ENCODE measurements at regions not wholly inside any gene's neighbourhood (a gene's known extent, or its start where the extent isn't known, plus 50 kb on each side); places are given as distances from the start of the nearest gene placed in this dataset.
A peak's percentile ranks its signal among the peaks of the same experiment; 100 is the strongest.

DNA sequence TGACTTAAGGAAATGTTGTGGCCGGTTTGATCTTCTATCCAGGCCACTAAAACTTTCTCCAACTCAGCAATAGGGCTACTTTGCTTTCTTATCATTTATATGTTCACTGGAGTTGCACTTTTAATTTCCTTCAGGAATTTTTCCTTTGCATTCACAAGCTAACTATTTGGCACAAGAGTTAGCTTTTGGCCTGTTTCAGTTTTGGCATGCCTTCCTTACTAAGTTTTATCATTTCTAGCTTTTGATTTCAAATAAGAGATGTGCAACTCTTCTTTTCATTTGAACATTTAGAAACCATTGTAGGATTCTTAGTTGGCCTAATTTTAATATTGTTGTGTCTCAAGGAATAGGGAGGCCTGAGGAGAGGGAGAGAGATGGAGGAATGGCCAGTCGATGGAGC is 79.8 kb upstream of the TLL1 start:
- H3K9me3 ChIP-seq (ENCODE audit: low read depth, low read length): no peaks in the 10 kb centered on the region
- no peaks in the 10 kb centered on the region for H3K36me3 ChIP-seq (ENCODE audit: insufficient read depth, low read length)
- DNase-seq (ENCODE audit: low read depth, low spot score): no peak
- no peak overlapping the region for H3K4me3 ChIP-seq
- TF ChIP-seq FOXP2 (optimal IDR thresholded peaks at IDR 0.05; ENCODE audit: control extremely low read depth, extremely low read length, insufficient read depth): no peak
- TF ChIP-seq POLR2AphosphoS5 (IDR thresholded peaks at IDR 0.05; ENCODE audit: borderline replicate concordance, low read depth, low read length): no peak
- TF ChIP-seq EZH2 (IDR thresholded peaks at IDR 0.05): no peak
- no peak overlapping the region for H3K9ac ChIP-seq (ENCODE audit: insufficient read length)
- H3K27ac ChIP-seq: no peak overlapping the region

DNA sequence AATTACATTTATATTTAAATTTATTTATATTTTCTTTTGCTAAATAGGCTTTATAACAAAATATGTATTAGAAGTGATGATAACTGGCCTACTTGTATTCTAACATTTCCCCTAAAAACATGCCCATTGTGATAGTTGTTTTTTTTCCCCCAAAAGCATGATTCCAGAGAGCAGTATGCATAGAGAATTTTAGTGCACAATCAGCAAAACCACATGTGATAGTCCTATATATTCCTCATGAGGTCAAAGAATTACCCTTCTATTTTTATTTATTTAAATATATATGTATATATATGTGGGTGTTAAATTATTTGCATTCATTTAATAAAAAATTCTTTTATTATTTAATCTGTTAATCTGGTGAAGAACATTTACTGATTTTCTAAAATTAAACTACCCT is 78.2 kb upstream of the TLL1 start:
- H3K36me3 ChIP-seq (ENCODE audit: insufficient read depth, low read length): no peaks in the 10 kb centered on the region
- TF ChIP-seq FOXP2 (optimal IDR thresholded peaks at IDR 0.05; ENCODE audit: control extremely low read depth, extremely low read length, insufficient read depth): no peak
- TF ChIP-seq EZH2 (IDR thresholded peaks at IDR 0.05): no peak
- no peak for TF ChIP-seq POLR2AphosphoS5 (IDR thresholded peaks at IDR 0.05; ENCODE audit: borderline replicate concordance, low read depth, low read length)
- H3K27ac ChIP-seq: no peak overlapping the region
- H3K4me3 ChIP-seq: no peak overlapping the region
- H3K9me3 ChIP-seq (ENCODE audit: low read depth, low read length): no peaks in the 10 kb centered on the region
- DNase-seq (ENCODE audit: low read depth, low spot score): no peak
- H3K9ac ChIP-seq (ENCODE audit: insufficient read length): no peak overlapping the region

DNA sequence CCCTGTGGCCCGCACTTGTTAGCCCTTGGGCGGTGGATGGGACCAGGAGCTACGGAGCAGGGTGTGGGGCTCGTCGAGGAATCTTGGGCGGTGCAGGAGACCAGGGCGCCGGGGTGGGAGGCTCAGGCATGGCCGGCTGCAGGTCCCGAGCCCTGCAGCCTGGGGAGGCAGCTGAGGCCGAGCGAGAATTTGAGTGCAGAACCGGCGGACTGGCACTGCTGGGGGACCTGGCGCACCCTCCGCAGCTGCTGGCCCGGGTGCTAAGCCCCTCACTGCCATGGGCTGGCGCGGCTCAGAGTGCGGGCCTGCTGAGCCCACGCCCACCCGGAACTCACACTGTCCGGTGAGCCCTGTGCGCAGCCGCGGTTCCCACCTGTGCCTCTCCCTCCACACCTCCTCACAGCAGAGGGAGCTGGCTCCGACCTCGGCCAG is 73.6 kb upstream of the TLL1 start:
- H3K4me3 ChIP-seq: no peak overlapping the region
- H3K9me3 ChIP-seq (ENCODE audit: low read depth, low read length): no peaks in the 10 kb centered on the region
- H3K36me3 ChIP-seq (ENCODE audit: insufficient read depth, low read length): no peaks in the 10 kb centered on the region
- DNase-seq (ENCODE audit: low read depth, low spot score): no peak
- no peak overlapping the region for H3K9ac ChIP-seq (ENCODE audit: insufficient read length)
- H3K27ac ChIP-seq: no peak overlapping the region
- TF ChIP-seq POLR2AphosphoS5 (IDR thresholded peaks at IDR 0.05; ENCODE audit: borderline replicate concordance, low read depth, low read length): no peak
- no peak for TF ChIP-seq FOXP2 (optimal IDR thresholded peaks at IDR 0.05; ENCODE audit: control extremely low read depth, extremely low read length, insufficient read depth)
- no peak for TF ChIP-seq EZH2 (IDR thresholded peaks at IDR 0.05)

- Histone ChIP-seq H3K27ac (no peak overlapping the region), H3K4me3 (no peak overlapping the region), H3K9ac (ENCODE audit: insufficient read length) (no peak overlapping the region), H3K9me3 (ENCODE audit: low read depth, low read length) (no peaks in the 10 kb centered on the region), H3K36me3 (ENCODE audit: insufficient read depth, low read length) (no peaks in the 10 kb centered on the region)
- no peak for DNase-seq (ENCODE audit: low read depth, low spot score)
- no peak for TF ChIP-seq FOXP2 (optimal IDR thresholded peaks at IDR 0.05; ENCODE audit: control extremely low read depth, extremely low read length, insufficient read depth)
- TF ChIP-seq EZH2 (IDR thresholded peaks at IDR 0.05): no peak
- TF ChIP-seq POLR2AphosphoS5 (IDR thresholded peaks at IDR 0.05; ENCODE audit: borderline replicate concordance, low read depth, low read length): no peak
These were observed 70.6 kb upstream of the TLL1 start for GRCh38 chr4:165802452-165802851.

DNA sequence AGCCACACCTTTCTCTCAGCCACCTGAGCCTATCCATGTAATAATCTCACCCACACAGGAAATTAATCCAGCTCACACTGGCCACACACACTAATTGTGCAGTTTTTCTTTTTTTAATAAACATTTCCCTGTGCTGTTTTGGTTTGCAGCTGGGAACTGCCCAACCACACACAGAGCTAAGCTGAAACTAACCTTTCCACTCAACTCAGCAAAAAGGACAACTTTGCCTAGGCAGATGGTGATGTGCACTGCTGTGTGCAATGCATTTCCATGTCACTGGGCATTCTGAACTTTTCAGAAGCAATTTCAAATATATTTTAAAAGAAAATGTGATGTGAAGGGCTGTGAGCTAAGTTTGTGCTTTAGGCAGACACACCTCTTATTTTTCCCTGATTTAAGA is 70.0 kb upstream of the TLL1 start:
- no peak for DNase-seq (ENCODE audit: low read depth, low spot score)
- no peak overlapping the region for H3K9ac ChIP-seq (ENCODE audit: insufficient read length)
- H3K27ac ChIP-seq: no peak overlapping the region
- H3K36me3 ChIP-seq (ENCODE audit: insufficient read depth, low read length): no peaks in the 10 kb centered on the region
- no peak for TF ChIP-seq FOXP2 (optimal IDR thresholded peaks at IDR 0.05; ENCODE audit: control extremely low read depth, extremely low read length, insufficient read depth)
- no peak for TF ChIP-seq EZH2 (IDR thresholded peaks at IDR 0.05)
- no peak for TF ChIP-seq POLR2AphosphoS5 (IDR thresholded peaks at IDR 0.05; ENCODE audit: borderline replicate concordance, low read depth, low read length)
- no peaks in the 10 kb centered on the region for H3K9me3 ChIP-seq (ENCODE audit: low read depth, low read length)
- H3K4me3 ChIP-seq: no peak overlapping the region

- Histone ChIP-seq H3K27ac (no peak overlapping the region), H3K9ac (ENCODE audit: insufficient read length) (no peak overlapping the region), H3K36me3 (ENCODE audit: insufficient read depth, low read length) (no peaks in the 10 kb centered on the region), H3K4me3 (no peak overlapping the region), H3K9me3 (ENCODE audit: low read depth, low read length) (no peaks in the 10 kb centered on the region)
- DNase-seq (ENCODE audit: low read depth, low spot score): no peak
- TF ChIP-seq EZH2 (IDR thresholded peaks at IDR 0.05): no peak
- no peak for TF ChIP-seq POLR2AphosphoS5 (IDR thresholded peaks at IDR 0.05; ENCODE audit: borderline replicate concordance, low read depth, low read length)
- no peak for TF ChIP-seq FOXP2 (optimal IDR thresholded peaks at IDR 0.05; ENCODE audit: control extremely low read depth, extremely low read length, insufficient read depth)
These were observed 67.6 kb upstream of the TLL1 start for GRCh38 chr4:165805406-165805805.

GRCh38 chr4:165806613-165807012 is 66.4 kb upstream of the TLL1 start:
- no peak for TF ChIP-seq FOXP2 (optimal IDR thresholded peaks at IDR 0.05; ENCODE audit: control extremely low read depth, extremely low read length, insufficient read depth)
- no peak for TF ChIP-seq POLR2AphosphoS5 (IDR thresholded peaks at IDR 0.05; ENCODE audit: borderline replicate concordance, low read depth, low read length)
- TF ChIP-seq EZH2 (IDR thresholded peaks at IDR 0.05): no peak
- no peak overlapping the region for H3K9ac ChIP-seq (ENCODE audit: insufficient read length)
- no peak overlapping the region for H3K27ac ChIP-seq
- DNase-seq (ENCODE audit: low read depth, low spot score): no peak
- H3K36me3 ChIP-seq (ENCODE audit: insufficient read depth, low read length): no peaks in the 10 kb centered on the region
- H3K9me3 ChIP-seq (ENCODE audit: low read depth, low read length): no peaks in the 10 kb centered on the region
- H3K4me3 ChIP-seq: no peak overlapping the region

DNA sequence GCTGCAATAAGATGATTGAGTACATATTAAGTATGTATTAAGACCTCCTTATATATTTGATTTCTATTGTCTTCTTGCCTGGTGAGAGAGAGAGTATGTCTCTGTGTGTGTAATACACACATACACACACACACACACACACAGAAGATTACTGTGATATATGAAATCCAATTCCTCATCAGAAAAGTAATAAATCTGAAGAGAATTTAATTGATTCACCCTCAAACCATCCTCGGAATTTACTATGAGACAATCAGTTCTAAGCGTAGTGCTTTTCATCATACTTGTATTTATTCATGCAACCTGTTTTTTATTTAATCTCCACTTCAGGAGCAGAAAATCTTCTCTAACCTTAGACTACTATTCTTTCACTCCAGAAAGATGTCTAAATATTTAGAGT is 62.3 kb upstream of the TLL1 start:
- Histone ChIP-seq H3K9me3 (ENCODE audit: low read depth, low read length) (no peaks in the 10 kb centered on the region), H3K4me3 (no peak overlapping the region), H3K36me3 (ENCODE audit: insufficient read depth, low read length) (no peaks in the 10 kb centered on the region), H3K27ac (no peak overlapping the region), H3K9ac (ENCODE audit: insufficient read length) (no peak overlapping the region)
- no peak for DNase-seq (ENCODE audit: low read depth, low spot score)
- TF ChIP-seq FOXP2 (optimal IDR thresholded peaks at IDR 0.05; ENCODE audit: control extremely low read depth, extremely low read length, insufficient read depth): no peak
- TF ChIP-seq POLR2AphosphoS5 (IDR thresholded peaks at IDR 0.05; ENCODE audit: borderline replicate concordance, low read depth, low read length): no peak

DNA sequence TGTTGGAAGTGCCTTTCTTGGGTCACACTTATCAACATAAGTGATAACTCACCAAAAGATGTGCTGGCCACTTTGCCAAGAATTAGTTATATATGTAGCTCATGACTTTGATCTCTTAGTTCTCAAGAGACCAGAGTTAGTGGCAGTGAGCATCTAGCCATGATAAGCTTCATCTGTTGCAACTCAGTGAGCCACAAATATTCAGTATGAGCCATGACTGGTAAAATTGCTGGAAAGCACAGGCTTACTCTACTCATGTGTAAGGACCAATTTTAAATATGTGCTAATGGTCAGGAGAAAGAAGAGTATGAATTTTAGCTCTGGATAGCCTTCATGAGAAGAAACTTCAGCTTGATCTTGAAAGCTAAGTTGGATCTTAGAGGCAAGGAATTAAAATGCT is 59.4 kb upstream of the TLL1 start:
- no peak overlapping the region for H3K9ac ChIP-seq (ENCODE audit: insufficient read length)
- H3K36me3 ChIP-seq (ENCODE audit: insufficient read depth, low read length): no peaks in the 10 kb centered on the region
- no peak for DNase-seq (ENCODE audit: low read depth, low spot score)
- TF ChIP-seq FOXP2 (optimal IDR thresholded peaks at IDR 0.05; ENCODE audit: control extremely low read depth, extremely low read length, insufficient read depth): no peak
- no peak overlapping the region for H3K4me3 ChIP-seq
- H3K9me3 ChIP-seq (ENCODE audit: low read depth, low read length): no peaks in the 10 kb centered on the region; the same call in 1 of the 2 replicates
- H3K27ac ChIP-seq: peak overlapping the region; percentile 53; the same call in 1 of the 2 replicates
